OCI-LY1 (cell line): ENCODE measurements at regions not wholly inside any gene's neighbourhood (a gene's known extent, or its start where the extent isn't known, plus 50 kb on each side); places are given as distances from the start of the nearest gene placed in this dataset.

Experiments used
- H2AFZ ChIP-seq: fragments of 200-600 bp; sonication (generic), shearing (Covaris generic); 2 replicates; pipeline ENCODE4 v1.6.0; 2014; ENCODE audit warnings: antibody characterized with exemption, mild to moderate bottlenecking, low read length
- H3F3A ChIP-seq: fragments of 200-600 bp; sonication (generic), shearing (Covaris generic); 2 replicates; pipeline ENCODE4 v1.6.0; 2014; ENCODE audit warnings: mild to moderate bottlenecking, antibody characterized with exemption, low read length, moderate library complexity; ENCODE audit not compliant: insufficient read depth
- H3K27ac ChIP-seq: fragments of 200-600 bp; sonication (generic); 2 replicates; pipeline ENCODE4 v1.5.1; 2014; ENCODE audit warnings: low read length, mixed run types, mild to moderate bottlenecking, low read depth; ENCODE audit not compliant: poor library complexity, severe bottlenecking
- H3K27me3 ChIP-seq: fragments of 200-600 bp; sonication (generic); 2 replicates; pipeline ENCODE4 v1.6.0; 2014; ENCODE audit warnings: antibody characterized with exemption, mild to moderate bottlenecking, low read length, moderate library complexity; ENCODE audit not compliant: insufficient read depth
- H3K36me3 ChIP-seq: fragments of 200-600 bp; sonication (generic); 2 replicates; pipeline ENCODE4 v1.6.1; 2014; ENCODE audit warnings: mild to moderate bottlenecking, antibody characterized with exemption, low read length, moderate library complexity, mixed read lengths; ENCODE audit not compliant: insufficient read depth
- H3K4me1 ChIP-seq: fragments of 200-600 bp; sonication (generic); 2 replicates; pipeline ENCODE4 v1.5.1; 2014; ENCODE audit warnings: mild to moderate bottlenecking, low read length, moderate library complexity; ENCODE audit not compliant: insufficient read depth, severe bottlenecking
- H3K4me2 ChIP-seq: fragments of 200-600 bp; sonication (generic), shearing (Covaris generic); 2 replicates; pipeline ENCODE4 v1.6.1; 2014; ENCODE audit warnings: low read length
- H3K4me3 ChIP-seq: fragments of 200-600 bp; sonication (generic); 2 replicates; pipeline ENCODE4 v1.5.1; 2014; ENCODE audit warnings: low read length, low read depth, mild to moderate bottlenecking, mixed read lengths; ENCODE audit not compliant: poor library complexity, severe bottlenecking
- H3K79me2 ChIP-seq: fragments of 200-600 bp; shearing (Covaris generic); 2 replicates; pipeline ENCODE4 v1.6.1; 2016; ENCODE audit warnings: mixed run types, low read length, mixed read lengths; ENCODE audit not compliant: insufficient read depth
- H3K9ac ChIP-seq: fragments of 200-600 bp; sonication (generic), shearing (Covaris generic); 2 replicates; pipeline ENCODE4 v1.6.1; 2014; ENCODE audit warnings: mild to moderate bottlenecking, low read length, mixed read lengths
- H3K9me2 ChIP-seq: fragments of 200-600 bp; sonication (generic), shearing (Covaris generic); 2 replicates; pipeline ENCODE4 v1.6.1; 2014; ENCODE audit warnings: low read depth, mild to moderate bottlenecking, low read length, mixed read lengths
- H3K9me3 ChIP-seq: fragments of 200-600 bp; shearing (Covaris generic); 2 replicates; pipeline ENCODE4 v1.6.1; 2014; ENCODE audit warnings: low read length, mixed read lengths
- H4K20me1 ChIP-seq: fragments of 200-600 bp; sonication (generic), shearing (Covaris generic); 2 replicates; pipeline ENCODE4 v1.6.0; 2016; ENCODE audit warnings: mild to moderate bottlenecking, low read length; ENCODE audit not compliant: insufficient read depth
- CTCF ChIP-seq: fragments of 200-600 bp; sonication (generic), shearing (Covaris generic); IDR thresholded peaks from 2 replicates; pipeline ENCODE4 v1.5.1; 2017; ENCODE audit warnings: mild to moderate bottlenecking, antibody characterized with exemption, low read length, moderate library complexity, mixed read lengths
- EZH2 ChIP-seq: fragments of 200-600 bp; sonication (generic), shearing (Covaris generic); IDR thresholded peaks from 2 replicates; pipeline ENCODE4 v1.8.0; 2017; ENCODE audit warnings: borderline replicate concordance, mixed run types, mild to moderate bottlenecking, antibody characterized with exemption, low read length, moderate library complexity, mixed read lengths

GRCh38 chr2:12950174-12950573 is 233.4 kb downstream of the TRIB2 start:
- Histone ChIP-seq H3K4me2 (no peak overlapping the region), H2AFZ (no peak overlapping the region), H3K4me1 (no peaks in the 10 kb centered on the region), H3K9me2 (no peaks in the 10 kb centered on the region), H3K36me3 (no peaks in the 10 kb centered on the region), H3K9me3 (no peaks in the 10 kb centered on the region; the same call in 1 of the 2 replicates), H3K9ac (no peak overlapping the region), H4K20me1 (no peaks in the 10 kb centered on the region), H3K27ac (no peak overlapping the region), H3K27me3 (no peaks in the 10 kb centered on the region), H3K79me2 (no peaks in the 10 kb centered on the region), H3F3A (no peaks in the 10 kb centered on the region), H3K4me3 (no peak overlapping the region)
- TF ChIP-seq CTCF = no peak
- TF ChIP-seq EZH2 = no peak

- H3K9me2 ChIP-seq = no peaks in the 10 kb centered on the region
- no peaks in the 10 kb centered on the region for H3K79me2 ChIP-seq
- no peak overlapping the region for H3K4me3 ChIP-seq
- no peak overlapping the region for H3K4me2 ChIP-seq
- H3K27me3 ChIP-seq = no peaks in the 10 kb centered on the region
- no peaks in the 10 kb centered on the region for H3F3A ChIP-seq
- H3K36me3 ChIP-seq = no peaks in the 10 kb centered on the region
- no peak overlapping the region for H2AFZ ChIP-seq
- H3K9me3 ChIP-seq = no peaks in the 10 kb centered on the region; the same call in 1 of the 2 replicates
- no peaks in the 10 kb centered on the region for H4K20me1 ChIP-seq
- no peaks in the 10 kb centered on the region for H3K4me1 ChIP-seq
- no peak for TF ChIP-seq EZH2
- H3K9ac ChIP-seq = no peak overlapping the region
- H3K27ac ChIP-seq = no peak overlapping the region
Observed at GRCh38 chr2:12950957-12951656, 234.4 kb downstream of the TRIB2 start.

GRCh38 chr2:12951657-12951973 is 234.9 kb downstream of the TRIB2 start:
- TF ChIP-seq CTCF (no peak), EZH2 (no peak)
- no peaks in the 10 kb centered on the region; the same call in 1 of the 2 replicates for H3K9me3 ChIP-seq
- H3K79me2 ChIP-seq = no peaks in the 10 kb centered on the region
- no peak overlapping the region for H2AFZ ChIP-seq
- no peak overlapping the region for H3K4me2 ChIP-seq
- no peaks in the 10 kb centered on the region for H3K4me1 ChIP-seq
- H3K9ac ChIP-seq = no peak overlapping the region
- H3F3A ChIP-seq = no peaks in the 10 kb centered on the region
- H3K4me3 ChIP-seq = no peak overlapping the region
- H3K27ac ChIP-seq = no peak overlapping the region
- H4K20me1 ChIP-seq = no peaks in the 10 kb centered on the region
- no peaks in the 10 kb centered on the region for H3K27me3 ChIP-seq
- H3K9me2 ChIP-seq = no peaks in the 10 kb centered on the region
- H3K36me3 ChIP-seq = no peaks in the 10 kb centered on the region

- no peak for TF ChIP-seq EZH2
- TF ChIP-seq CTCF = no peak
- no peaks in the 10 kb centered on the region for H3F3A ChIP-seq
- H3K4me2 ChIP-seq = no peak overlapping the region
- H3K27me3 ChIP-seq = no peaks in the 10 kb centered on the region
- no peaks in the 10 kb centered on the region for H3K4me1 ChIP-seq
- no peak overlapping the region for H2AFZ ChIP-seq
- H3K9me3 ChIP-seq = no peaks in the 10 kb centered on the region; the same call in 1 of the 2 replicates
- no peaks in the 10 kb centered on the region for H3K36me3 ChIP-seq
- H4K20me1 ChIP-seq = no peaks in the 10 kb centered on the region
- H3K9me2 ChIP-seq = no peaks in the 10 kb centered on the region
- H3K9ac ChIP-seq = no peak overlapping the region
- no peaks in the 10 kb centered on the region for H3K79me2 ChIP-seq
- no peak overlapping the region for H3K4me3 ChIP-seq
- H3K27ac ChIP-seq = no peak overlapping the region
Observed at GRCh38 chr2:12953596-12953995, 236.9 kb downstream of the TRIB2 start.
